Naive B cell (primary cell): ENCODE measurements at regions not wholly inside any gene's neighbourhood (a gene's known extent, or its start where the extent isn't known, plus 50 kb on each side); places are given as distances from the start of the nearest gene placed in this dataset.
"Not testable (repeated sequence)": the region's sequence is repeated elsewhere in the genome, so short reads cannot be mapped to it uniquely, and the experiment has no call there.

ENCODE experiments used
- ATAC-seq, 2 donors: fragments of 150-1000 bp; cut with Tn5 transposase; 2 replicates each; pipeline ENCODE4 v1.10.0; 2021; ENCODE audit warnings: low read depth in 2 of 2, mild to moderate bottlenecking in 2 of 2, moderate library complexity in 2 of 2
- DNase-seq: peaks from one replicate; pipeline ENCODE4 v3.0.0; 2022
- H3K27ac Mint-ChIP-seq, 6 donors: one replicate each; pipeline ENCODE4 v1.8.0; 2020 to 2022; ENCODE audit warnings: mild to moderate bottlenecking in 6 of 6, mixed read lengths in 6 of 6, moderate library complexity in 5 of 6, inconsistent platforms in 2 of 6
- H3K27me3 Mint-ChIP-seq, 3 donors: one replicate each; pipeline ENCODE4 v1.8.0; 2021 to 2022; ENCODE audit warnings: mixed read lengths in 3 of 3, mild to moderate bottlenecking in 1 of 3
- H3K36me3 Mint-ChIP-seq, 2 donors: one replicate each; pipeline ENCODE4 v1.8.0; 2020 to 2022; ENCODE audit warnings: mixed read lengths in 2 of 2, inconsistent platforms in 1 of 2, mild to moderate bottlenecking in 1 of 2
- H3K4me1 Mint-ChIP-seq, 3 donors: one replicate each; pipeline ENCODE4 v1.8.0; 2020 to 2022; ENCODE audit warnings: mixed read lengths in 3 of 3, inconsistent platforms in 1 of 3, mild to moderate bottlenecking in 1 of 3, moderate library complexity in 1 of 3
- H3K4me3 Mint-ChIP-seq, 8 donors: one replicate each; pipeline ENCODE4 v1.8.0; 2020 to 2022; ENCODE audit warnings: mild to moderate bottlenecking in 8 of 8, mixed read lengths in 8 of 8, moderate library complexity in 8 of 8, inconsistent platforms in 2 of 8
- H3K9me3 Mint-ChIP-seq, 7 donors: one replicate each; pipeline ENCODE4 v1.8.0; 2020 to 2022; ENCODE audit warnings: mixed read lengths in 7 of 7, mild to moderate bottlenecking in 5 of 7, inconsistent platforms in 2 of 7, moderate library complexity in 1 of 7

DNA sequence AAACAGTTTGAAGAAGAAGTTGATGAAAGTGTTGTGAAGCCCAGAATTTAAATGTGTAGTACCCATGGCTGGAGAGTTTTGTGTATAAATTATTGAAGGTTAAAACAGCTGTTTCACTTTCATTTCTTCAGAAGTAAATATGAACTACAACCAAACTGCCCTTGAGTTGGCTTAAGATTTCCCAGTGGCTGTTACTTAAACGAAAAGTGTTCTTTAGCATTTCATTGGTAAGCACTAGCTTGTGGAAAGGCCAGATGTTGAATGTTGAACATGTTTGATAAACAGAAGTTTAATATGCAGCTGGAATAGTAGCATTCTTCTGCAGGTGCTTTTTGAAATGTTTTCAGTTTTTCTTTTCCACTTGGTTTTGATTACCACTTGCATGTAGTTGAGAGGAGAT is 83.2 kb upstream of the TNRC6B start:
- H3K9me3 Mint-ChIP-seq: no peaks in the 10 kb centered on the region
- ATAC-seq (peak; percentile 48 to 52), DNase-seq (no peak)
- H3K27me3 Mint-ChIP-seq: no peaks in the 10 kb centered on the region
- H3K27ac Mint-ChIP-seq: peak overlapping the region in 4 of 6 donors; percentile 13 to 65 (median 54)
- H3K4me1 Mint-ChIP-seq: peaks cover 48 to 91% (median 67%) of the 10 kb centered on the region in 3 donors
- H3K36me3 Mint-ChIP-seq: no peaks in the 10 kb centered on the region
- H3K4me3 Mint-ChIP-seq: peak overlapping the region in 7 of 8 donors; percentile 6 to 65 (median 37)

DNA sequence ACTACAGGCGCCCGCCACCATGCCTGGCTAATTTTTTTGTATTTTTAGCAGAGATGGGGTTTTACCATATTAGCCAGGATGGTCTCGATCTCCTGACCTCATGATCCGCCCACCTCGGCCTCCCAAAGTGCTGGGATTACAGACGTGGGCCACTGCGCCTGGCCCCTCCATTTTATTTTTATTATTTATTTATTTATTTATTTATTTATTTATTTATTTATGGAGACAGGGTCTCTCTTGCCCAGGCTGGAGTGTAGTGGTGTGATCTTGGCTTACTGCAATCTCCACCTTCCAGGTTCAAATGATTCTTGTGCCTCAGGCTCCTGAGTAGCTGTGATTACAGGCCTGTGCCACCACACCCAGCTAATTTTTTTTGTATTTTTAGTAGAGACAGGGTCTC is 77.8 kb upstream of the TNRC6B start:
- H3K27me3 Mint-ChIP-seq, H3K36me3 Mint-ChIP-seq, H3K4me3 Mint-ChIP-seq, H3K9me3 Mint-ChIP-seq, DNase-seq, ATAC-seq, H3K27ac Mint-ChIP-seq: not testable (repeated sequence)
- peaks cover 51 to 81% (median 62%) of the 10 kb centered on the region in 3 donors for H3K4me1 Mint-ChIP-seq

DNA sequence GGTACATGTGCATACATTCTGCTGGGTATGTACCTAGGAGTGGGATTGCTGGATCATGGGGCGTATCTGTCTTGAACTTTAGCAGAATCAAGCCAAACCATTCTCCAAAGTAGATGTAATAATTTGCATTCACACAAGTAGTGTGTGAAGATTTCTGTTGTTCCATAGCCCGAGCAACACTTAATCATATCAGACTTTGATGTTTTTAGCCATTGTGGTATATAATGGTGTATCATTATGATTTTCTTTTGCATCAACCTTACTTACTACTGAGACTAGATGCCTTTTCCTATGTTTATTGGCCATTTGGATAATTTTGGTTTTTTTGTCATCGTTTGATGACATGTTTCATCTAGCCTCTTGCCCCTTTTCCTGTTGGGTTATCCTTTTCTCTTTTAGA is 72.0 kb upstream of the TNRC6B start:
- no peaks in the 10 kb centered on the region for H3K27me3 Mint-ChIP-seq
- ATAC-seq: no peak
- H3K36me3 Mint-ChIP-seq: no peaks in the 10 kb centered on the region
- DNase-seq: no peak
- H3K9me3 Mint-ChIP-seq: peaks cover 0 to 2% (median 0%) of the 10 kb centered on the region in 7 donors
- peaks cover 62 to 81% (median 72%) of the 10 kb centered on the region in 3 donors for H3K4me1 Mint-ChIP-seq
- peak overlapping the region in 3 of 6 donors; percentile 22 to 51 (median 42) for H3K27ac Mint-ChIP-seq
- peak overlapping the region in 3 of 8 donors; percentile 25 to 62 (median 45) for H3K4me3 Mint-ChIP-seq

DNA sequence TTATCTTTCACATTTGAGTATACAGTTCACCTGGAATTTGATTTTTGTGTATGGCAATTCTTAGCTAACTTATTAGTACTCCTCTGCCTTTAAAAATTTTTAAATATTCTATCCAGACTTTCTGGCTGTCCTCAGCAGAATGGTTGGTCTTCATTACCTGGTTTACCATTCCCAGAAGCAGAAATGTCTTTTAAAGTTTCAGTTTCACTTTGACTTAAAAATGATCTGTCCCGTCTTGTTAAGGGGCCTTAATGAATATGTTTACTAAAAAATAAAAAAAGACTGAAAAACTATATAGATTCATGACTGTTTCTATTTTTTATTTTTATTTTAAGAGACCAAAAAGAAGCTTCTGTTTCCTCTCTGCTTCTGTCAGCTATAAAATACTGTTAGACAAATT is 70.5 kb upstream of the TNRC6B start:
- Mint-ChIP-seq H3K4me1 (peaks cover 66 to 82% (median 77%) of the 10 kb centered on the region in 3 donors), H3K27me3 (no peaks in the 10 kb centered on the region), H3K36me3 (no peaks in the 10 kb centered on the region), H3K27ac (peak overlapping the region in 3 of 6 donors; percentile 7 to 81 (median 40)), H3K4me3 (peak overlapping the region in 6 of 8 donors; percentile 32 to 62 (median 56)), H3K9me3 (peaks cover 0 to 2% (median 0%) of the 10 kb centered on the region in 7 donors)
- DNase-seq: peak; percentile 7
- peak in 1 of 2 donors; percentile 52 for ATAC-seq

DNA sequence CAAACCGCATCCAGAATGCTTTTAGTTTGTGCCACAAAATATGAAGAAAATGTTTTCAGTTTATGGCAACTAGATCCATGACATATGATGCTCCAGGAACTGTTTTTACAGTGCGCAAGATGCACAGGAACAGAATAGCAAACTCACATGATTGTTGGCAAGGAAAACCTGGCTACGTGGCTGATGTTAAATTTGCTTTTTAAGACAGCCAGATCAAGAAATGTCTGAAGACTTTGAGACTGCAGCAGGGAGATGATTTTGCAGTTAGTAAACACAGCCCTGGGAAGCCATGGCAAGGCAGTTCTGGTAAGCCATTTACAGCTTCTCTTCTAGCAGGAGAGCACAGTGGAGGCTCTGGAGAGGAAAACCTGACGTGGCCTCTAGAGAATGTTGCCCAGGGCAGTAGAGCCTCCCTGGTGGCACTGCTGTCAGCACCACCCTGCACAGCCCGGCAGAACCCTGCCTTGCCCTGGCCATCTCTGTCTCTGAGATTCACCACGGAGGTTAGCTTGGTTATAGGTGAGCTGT is 69.8 kb upstream of the TNRC6B start:
- peaks cover 72 to 85% (median 84%) of the 10 kb centered on the region in 3 donors for H3K4me1 Mint-ChIP-seq
- H3K27ac Mint-ChIP-seq: peak overlapping the region in 3 of 6 donors; percentile 40 to 67 (median 56)
- H3K27me3 Mint-ChIP-seq: no peaks in the 10 kb centered on the region
- peaks cover 0 to 2% (median 0%) of the 10 kb centered on the region in 7 donors for H3K9me3 Mint-ChIP-seq
- ATAC-seq (no peak), DNase-seq (no peak)
- H3K36me3 Mint-ChIP-seq: no peaks in the 10 kb centered on the region
- peak overlapping the region; percentile 16 to 62 (median 44) for H3K4me3 Mint-ChIP-seq

DNA sequence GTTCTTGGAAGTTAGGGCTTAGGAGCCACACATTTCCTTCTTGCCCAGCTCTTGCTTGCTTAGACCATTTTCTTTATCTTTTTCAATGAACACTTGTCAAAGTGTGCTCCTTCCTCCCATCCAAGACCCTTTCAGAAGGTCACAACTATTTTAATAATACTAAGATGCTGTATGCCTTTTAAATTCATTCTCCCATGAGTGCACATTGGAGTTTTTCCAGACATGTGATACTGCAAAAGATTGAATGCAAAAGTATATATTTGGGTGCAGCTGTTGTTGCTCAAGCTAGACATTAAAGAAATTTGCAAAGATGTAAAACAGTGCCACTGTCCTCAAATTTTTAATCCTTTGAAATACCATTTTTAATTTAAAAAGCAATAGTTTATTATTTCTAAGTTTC is 69.3 kb upstream of the TNRC6B start:
- H3K27me3 Mint-ChIP-seq: no peaks in the 10 kb centered on the region
- no peak for DNase-seq
- H3K4me1 Mint-ChIP-seq: peaks cover 70 to 86% (median 83%) of the 10 kb centered on the region in 3 donors
- H3K27ac Mint-ChIP-seq: peak overlapping the region in 2 of 6 donors; percentile 28 to 67
- H3K9me3 Mint-ChIP-seq: peaks cover 0 to 2% (median 0%) of the 10 kb centered on the region in 7 donors
- no peak for ATAC-seq
- peak overlapping the region in 4 of 8 donors; percentile 24 to 62 (median 42) for H3K4me3 Mint-ChIP-seq
- H3K36me3 Mint-ChIP-seq: no peaks in the 10 kb centered on the region

DNA sequence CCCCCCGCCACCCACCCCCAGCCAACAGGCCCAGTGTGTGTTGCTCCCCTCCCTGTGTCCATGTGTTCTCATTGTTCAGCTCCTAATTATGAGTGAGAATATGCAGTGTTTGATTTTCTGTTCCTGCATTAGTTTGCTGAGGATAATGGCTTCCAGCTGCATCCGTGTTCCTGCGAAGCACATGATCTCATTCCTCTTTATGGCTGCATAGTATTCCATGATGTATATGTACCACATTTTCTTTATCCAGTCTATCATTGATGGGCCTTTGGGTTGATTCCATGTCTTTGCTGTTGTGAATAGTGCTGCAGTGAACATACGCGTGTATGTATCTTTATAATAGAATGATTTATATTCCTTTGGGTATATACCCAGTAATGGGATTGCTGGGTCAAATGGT is 68.8 kb upstream of the TNRC6B start:
- H3K4me3 Mint-ChIP-seq, H3K27me3 Mint-ChIP-seq, H3K9me3 Mint-ChIP-seq, DNase-seq, ATAC-seq, H3K36me3 Mint-ChIP-seq, H3K27ac Mint-ChIP-seq: not testable (repeated sequence)
- peaks cover 75 to 90% (median 85%) of the 10 kb centered on the region in 3 donors for H3K4me1 Mint-ChIP-seq

DNA sequence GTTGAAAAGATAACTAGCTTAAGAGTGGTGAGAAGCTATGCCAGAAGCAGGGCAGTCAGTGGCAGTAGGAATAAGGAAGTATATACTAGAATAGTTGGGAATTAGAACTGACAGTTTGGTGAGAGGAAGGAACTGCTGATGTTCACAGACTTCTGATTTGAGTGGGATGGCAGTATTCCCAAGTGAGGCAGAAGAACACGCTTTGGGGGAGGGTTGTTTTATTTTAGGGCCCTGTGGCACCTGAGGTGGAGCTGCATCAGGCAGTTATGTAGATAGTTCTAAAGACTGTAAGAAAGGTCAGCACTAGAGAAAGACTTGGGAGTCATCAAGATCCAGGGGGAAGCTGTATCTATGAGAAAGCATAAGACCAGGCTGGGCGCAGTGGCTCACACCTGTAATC is 66.3 kb upstream of the TNRC6B start:
- Mint-ChIP-seq H3K9me3 (peaks cover 0 to 2% (median 0%) of the 10 kb centered on the region in 7 donors), H3K4me3 (peak overlapping the region in 6 of 8 donors; percentile 10 to 77 (median 60)), H3K36me3 (no peaks in the 10 kb centered on the region)

DNA sequence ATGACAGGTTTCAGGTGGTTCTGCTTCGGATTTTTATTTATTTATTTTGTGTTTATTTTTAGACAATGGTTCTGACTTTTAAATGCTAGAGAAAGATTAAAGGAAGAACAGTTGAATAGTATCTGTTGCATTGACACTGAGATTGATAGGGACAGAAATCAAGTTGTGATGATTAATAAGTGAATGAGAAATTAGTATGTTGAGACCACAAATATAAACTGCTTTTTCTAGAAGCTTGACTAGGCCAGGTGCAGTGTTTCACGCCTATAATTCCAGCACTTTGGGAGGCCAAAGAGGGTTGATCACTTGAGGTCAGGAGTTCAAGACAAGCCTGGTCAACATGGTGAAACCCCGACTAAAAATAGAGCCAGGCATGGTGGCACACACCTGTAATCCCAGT is 65.1 kb upstream of the TNRC6B start:
- Mint-ChIP-seq H3K4me3 (peak overlapping the region in 2 of 8 donors; percentile 9 to 16), H3K9me3 (peaks cover 0 to 2% (median 0%) of the 10 kb centered on the region in 7 donors), H3K27me3 (no peaks in the 10 kb centered on the region), H3K27ac (peak overlapping the region in 5 of 6 donors; percentile 71 to 91 (median 91)), H3K36me3 (no peaks in the 10 kb centered on the region), H3K4me1 (peaks cover 70 to 90% (median 85%) of the 10 kb centered on the region in 3 donors)
- DNase-seq (no peak), ATAC-seq (no peak)

More for the DNA sequence above, 66.3 kb upstream of the TNRC6B start:
- Mint-ChIP-seq H3K27me3 (no peaks in the 10 kb centered on the region), H3K4me1 (peaks cover 74 to 91% (median 85%) of the 10 kb centered on the region in 3 donors), H3K27ac (peak overlapping the region in 4 of 6 donors; percentile 85 to 91 (median 90))
- no peak for ATAC-seq
- no peak for DNase-seq

DNA sequence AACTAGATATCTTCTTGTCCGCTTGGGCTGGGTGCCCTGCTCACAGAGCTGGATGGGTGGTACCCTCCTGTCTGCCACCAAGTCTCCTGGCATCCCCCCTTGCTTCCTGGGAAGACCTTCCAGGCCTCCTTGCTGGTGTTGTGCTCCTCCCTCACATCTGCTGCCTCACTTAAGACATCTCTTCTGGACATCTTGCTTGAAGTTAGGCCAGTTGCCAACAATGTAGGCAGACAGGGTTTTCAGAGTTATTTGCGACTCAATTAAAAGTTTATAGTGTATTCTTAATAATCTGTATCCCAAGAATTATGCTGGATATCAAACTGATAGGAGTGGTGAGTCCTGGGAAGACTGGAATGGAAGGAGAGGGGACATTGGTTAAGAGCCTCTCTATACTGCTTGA is 64.0 kb upstream of the TNRC6B start:
- Mint-ChIP-seq H3K27ac (peak overlapping the region in 5 of 6 donors; percentile 9 to 91 (median 25)), H3K4me3 (no peak overlapping the region), H3K36me3 (peaks cover 4 to 6% of the 10 kb centered on the region in 2 donors), H3K9me3 (peaks cover 0 to 2% (median 0%) of the 10 kb centered on the region in 7 donors), H3K4me1 (peaks cover 69 to 85% (median 79%) of the 10 kb centered on the region in 3 donors), H3K27me3 (no peaks in the 10 kb centered on the region)
- DNase-seq: no peak
- ATAC-seq: no peak

DNA sequence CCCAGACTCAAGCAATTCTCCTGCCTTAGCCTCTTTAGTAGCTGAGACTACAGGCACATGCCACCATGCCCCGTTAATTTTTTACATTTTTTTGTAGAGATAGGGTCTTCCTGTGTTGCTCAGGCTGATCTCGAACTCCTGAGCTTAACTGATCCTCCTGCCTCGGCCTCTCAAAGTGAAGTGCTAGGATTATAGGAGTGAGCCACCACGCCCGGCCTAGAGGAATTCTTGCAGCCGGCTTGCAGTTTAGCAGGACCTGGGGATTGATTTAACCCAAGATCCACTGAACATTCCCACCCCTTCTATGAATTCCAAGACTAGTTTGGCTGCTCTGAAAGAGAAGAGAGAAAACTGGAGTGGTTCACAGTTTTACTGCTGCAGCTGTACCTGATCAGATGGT is 63.3 kb upstream of the TNRC6B start:
- DNase-seq (no peak), ATAC-seq (no peak)
- Mint-ChIP-seq H3K27me3 (no peaks in the 10 kb centered on the region), H3K4me1 (peaks cover 68 to 83% (median 75%) of the 10 kb centered on the region in 3 donors), H3K36me3 (peaks cover 7 to 8% of the 10 kb centered on the region in 2 donors), H3K27ac (peak overlapping the region in 3 of 6 donors; percentile 37 to 77 (median 66)), H3K4me3 (no peak overlapping the region), H3K9me3 (no peaks in the 10 kb centered on the region)

DNA sequence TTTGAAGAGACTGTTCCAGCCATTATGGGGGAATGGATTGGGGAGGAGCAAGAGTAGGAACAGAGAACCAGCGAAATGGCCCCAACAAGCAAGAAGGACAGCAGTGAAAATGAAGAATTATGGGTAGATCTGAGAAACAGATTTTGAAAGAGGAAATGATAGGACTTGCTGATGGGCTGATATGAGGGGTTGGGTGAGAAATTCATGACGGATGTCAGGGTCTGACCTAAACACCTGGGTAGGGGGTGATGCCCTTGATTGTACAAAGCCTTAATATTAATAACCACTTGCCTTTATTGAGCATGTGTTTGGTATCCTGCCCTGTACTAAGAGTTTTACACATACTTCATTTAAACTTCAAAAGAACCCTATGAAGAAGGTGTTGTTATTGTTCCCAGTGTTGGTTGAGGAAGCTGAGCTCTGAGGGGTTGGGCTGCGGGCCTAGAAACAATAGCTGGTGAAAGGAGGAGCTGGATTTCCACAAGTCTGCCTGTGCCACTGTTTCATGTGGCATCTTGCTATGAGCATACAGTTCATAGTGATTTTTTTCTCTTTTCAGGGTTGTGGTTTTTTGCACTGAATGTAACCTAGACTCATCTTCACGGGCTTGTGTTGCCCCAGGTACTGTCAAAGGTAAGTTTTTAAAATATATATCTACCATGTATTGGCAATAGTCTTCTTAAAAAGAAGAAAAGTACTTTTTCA is 61.1 kb upstream of the TNRC6B start:
- no peaks in the 10 kb centered on the region for H3K27me3 Mint-ChIP-seq
- peaks cover 7 to 8% of the 10 kb centered on the region in 2 donors for H3K36me3 Mint-ChIP-seq
- H3K27ac Mint-ChIP-seq: peak overlapping the region in 3 of 6 donors; percentile 67 to 93 (median 81)
- H3K9me3 Mint-ChIP-seq: no peaks in the 10 kb centered on the region
- peaks cover 58 to 73% (median 65%) of the 10 kb centered on the region in 3 donors for H3K4me1 Mint-ChIP-seq
- H3K4me3 Mint-ChIP-seq: peak overlapping the region in 3 of 8 donors; percentile 10 to 22 (median 13)
- ATAC-seq (no peak), DNase-seq (no peak)

DNA sequence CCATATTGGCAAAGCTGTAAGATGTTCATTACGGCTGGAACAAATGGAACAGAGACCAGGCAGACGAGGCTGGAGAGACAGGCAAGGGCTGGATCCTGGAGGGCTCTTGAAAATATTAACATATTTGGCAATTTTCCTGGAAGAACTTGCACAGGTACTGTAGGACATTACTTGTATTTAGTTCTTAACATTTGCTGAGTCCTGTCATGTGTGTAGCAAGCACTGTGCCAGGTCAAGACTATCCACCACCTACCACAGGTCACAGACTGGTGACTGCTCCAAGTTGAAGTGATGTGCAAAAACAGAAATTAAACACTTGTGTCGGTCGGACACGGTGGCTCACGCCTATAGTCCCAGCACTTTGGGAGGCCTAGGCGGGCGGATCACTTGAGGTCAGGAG is 58.7 kb upstream of the TNRC6B start:
- Mint-ChIP-seq H3K36me3 (peaks cover 7 to 8% of the 10 kb centered on the region in 2 donors), H3K27me3 (no peaks in the 10 kb centered on the region), H3K4me1 (peaks cover 41 to 60% (median 44%) of the 10 kb centered on the region in 3 donors), H3K27ac (peak overlapping the region in 1 of 6 donors; percentile 43), H3K9me3 (no peaks in the 10 kb centered on the region), H3K4me3 (peak overlapping the region in 1 of 8 donors; percentile 22)
- ATAC-seq (no peak), DNase-seq (no peak)
